Left colon (tissue), 2 donors: ENCODE measurements at regions not wholly inside any gene's neighbourhood (a gene's known extent, or its start where the extent isn't known, plus 50 kb on each side); places are given as distances from the start of the nearest gene placed in this dataset.
A peak's percentile ranks its signal among the peaks of the same experiment; 100 is the strongest.
"Not testable (repeated sequence)": the region's sequence is repeated elsewhere in the genome, so short reads cannot be mapped to it uniquely, and the experiment has no call there.

Experiments
- ATAC-seq: fragments of 200-7000 bp; cut with Tn5 transposase; one replicate; pipeline ENCODE4 v1.9.1; 2020; ENCODE audit warnings: mild to moderate bottlenecking, moderate library complexity
- DNase-seq, 2 donors: peaks; one replicate each; pipeline ENCODE4 v3.0.0-alpha.2; 2020
- intact Hi-C, 2 donors: fragments of 100-400 bp; cut with DNase I in 1 of 2; cut with micrococcal nuclease in 1 of 2; formaldehyde crosslinking; loops; one replicate each; pipeline versions ENCODE4 v1.11.2 to v1.14.0; 2022; cut with DNase I, micrococcal nuclease
- donor health status: DM: no; HTN: no; CAD: no.
- donor health status: DM: yes; HTN: yes; CAD: no.

- ATAC-seq, intact Hi-C loops, DNase-seq: not testable (repeated sequence)
Measured at GRCh38 chr2:131661101-131661782, 133.6 kb downstream of the CCDC74A start.

DNA sequence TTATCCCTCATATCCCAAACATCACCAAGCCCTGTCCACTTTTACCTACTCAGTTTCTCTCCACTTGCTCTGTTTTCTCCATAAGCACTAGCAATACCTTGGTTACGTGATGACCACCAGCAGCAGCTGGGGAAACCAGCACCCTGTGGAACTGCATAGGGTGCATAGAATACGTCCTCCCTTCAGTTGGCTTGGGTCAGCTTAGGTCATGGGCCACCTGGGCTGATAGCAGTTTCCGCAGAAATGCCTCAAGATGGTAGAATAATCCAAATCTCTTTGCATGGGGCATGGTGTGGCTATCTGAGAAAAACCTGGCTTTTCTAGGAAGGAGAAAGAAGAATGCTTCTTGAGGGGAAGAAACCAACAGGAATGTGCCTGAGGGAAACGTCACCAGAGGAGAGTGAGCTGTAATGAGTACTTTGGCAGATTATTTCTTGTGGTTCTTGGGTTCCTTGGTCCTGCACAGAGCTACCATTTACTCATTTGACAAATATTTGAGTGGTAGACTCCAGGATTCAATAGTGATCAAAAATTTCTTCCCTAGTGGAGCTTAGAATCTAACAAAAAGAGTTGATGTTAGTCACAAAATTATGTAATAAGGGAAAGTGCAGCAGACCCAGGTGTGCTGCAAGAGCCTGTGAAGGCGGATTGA, 134.3 kb downstream of the CCDC74A start:
- intact Hi-C loops = not testable (repeated sequence)

DNA sequence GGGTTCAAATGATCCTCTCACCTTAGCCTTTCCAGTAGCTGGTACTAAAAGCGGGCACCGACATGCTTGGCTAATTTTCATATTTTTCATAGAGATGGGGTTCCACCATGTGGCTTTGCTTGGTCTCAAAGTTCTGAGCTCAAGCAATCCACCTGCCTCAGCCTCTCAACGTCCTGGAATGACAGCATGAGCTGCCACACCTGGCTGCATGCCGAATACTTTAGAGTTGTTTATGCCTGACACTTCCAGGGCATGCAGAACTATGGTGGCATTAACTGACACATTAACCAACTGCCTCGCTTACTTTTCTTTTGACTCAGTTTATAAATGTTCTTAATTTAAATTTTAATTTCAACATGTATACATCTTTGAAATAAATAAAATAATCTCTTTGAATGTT, 135.8 kb downstream of the CCDC74A start:
- ATAC-seq, intact Hi-C loops, DNase-seq: not testable (repeated sequence)

More for the DNA sequence above, 134.3 kb downstream of the CCDC74A start:
- ATAC-seq, DNase-seq: not testable (repeated sequence)

- DNase-seq, intact Hi-C loops, ATAC-seq: not testable (repeated sequence)
Measured at GRCh38 chr2:131665716-131666115, 138.0 kb downstream of the CCDC74A start.

DNA sequence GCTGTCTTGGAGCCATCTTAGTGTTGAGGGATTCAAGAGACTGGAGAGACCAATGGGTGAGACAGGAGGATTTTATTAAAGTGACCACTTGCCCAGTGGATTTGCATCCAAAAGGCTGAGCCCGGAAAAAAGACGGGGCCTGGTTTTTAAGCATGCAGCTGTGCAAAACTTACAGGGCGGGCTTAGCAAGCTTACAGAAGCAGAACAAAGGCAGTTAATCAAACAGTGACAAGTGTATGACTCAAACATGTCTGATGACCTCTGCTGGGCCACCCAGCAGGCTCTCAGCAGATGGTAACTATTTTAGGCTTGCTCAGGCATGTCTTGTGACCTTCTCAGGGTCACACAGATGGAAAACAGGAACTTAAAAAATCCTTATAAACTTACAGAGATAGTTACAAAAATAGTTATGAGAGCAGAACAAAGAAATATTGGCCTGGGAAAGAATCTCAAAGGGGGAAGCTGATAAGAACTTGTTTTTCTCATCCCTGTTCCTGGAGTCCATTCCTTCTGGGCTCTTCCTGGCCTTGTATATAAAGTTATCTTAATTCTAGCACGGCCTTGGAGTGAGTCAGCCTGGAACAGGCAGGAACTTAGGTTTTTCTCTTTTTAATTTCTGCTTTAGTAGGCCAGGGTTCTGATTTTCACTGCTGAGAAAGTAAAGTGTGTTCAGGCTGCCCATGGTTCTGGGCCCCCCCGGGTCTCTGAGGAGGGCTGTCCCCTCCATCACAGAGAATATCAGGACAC, 141.3 kb downstream of the CCDC74A start:
- DNase-seq, ATAC-seq, intact Hi-C loops: not testable (repeated sequence)

- not testable (repeated sequence) for ATAC-seq, DNase-seq
- intact Hi-C loops = loop anchor here in 1 of 2 donors (10.0 kb wide), 1 partner anchor 133 kb away; no protein-coding TSS in a partner anchor
Measured at GRCh38 chr2:131671841-131672470, 144.3 kb downstream of the CCDC74A start.

- DNase-seq (peak; percentile 74 to 78), ATAC-seq (peak; percentile 97)
- intact Hi-C loops = loop anchor here in 1 of 2 donors (10.0 kb wide), 1 partner anchor 132 kb away; no protein-coding TSS in a partner anchor
Measured at GRCh38 chr2:131672471-131673399, 145.0 kb downstream of the CCDC74A start.

GRCh38 chr2:131673400-131674173, 145.9 kb downstream of the CCDC74A start:
- ATAC-seq = peak; percentile 95
- peak; percentile 75 to 83 for DNase-seq
- intact Hi-C loops = loop anchor here in 1 of 2 donors (10.0 kb wide), 1 partner anchor 131 kb away; no protein-coding TSS in a partner anchor

GRCh38 chr2:131674174-131674507, 146.5 kb downstream of the CCDC74A start:
- intact Hi-C loops = loop anchor here in 1 of 2 donors (10.0 kb wide), 1 partner anchor 131 kb away; no protein-coding TSS in a partner anchor
- DNase-seq (no peak), ATAC-seq (no peak)

GRCh38 chr2:131681611-131682121, 154.0 kb downstream of the CCDC74A start:
- peak; percentile 28 for ATAC-seq
- intact Hi-C loops, DNase-seq: not testable (repeated sequence)

DNA sequence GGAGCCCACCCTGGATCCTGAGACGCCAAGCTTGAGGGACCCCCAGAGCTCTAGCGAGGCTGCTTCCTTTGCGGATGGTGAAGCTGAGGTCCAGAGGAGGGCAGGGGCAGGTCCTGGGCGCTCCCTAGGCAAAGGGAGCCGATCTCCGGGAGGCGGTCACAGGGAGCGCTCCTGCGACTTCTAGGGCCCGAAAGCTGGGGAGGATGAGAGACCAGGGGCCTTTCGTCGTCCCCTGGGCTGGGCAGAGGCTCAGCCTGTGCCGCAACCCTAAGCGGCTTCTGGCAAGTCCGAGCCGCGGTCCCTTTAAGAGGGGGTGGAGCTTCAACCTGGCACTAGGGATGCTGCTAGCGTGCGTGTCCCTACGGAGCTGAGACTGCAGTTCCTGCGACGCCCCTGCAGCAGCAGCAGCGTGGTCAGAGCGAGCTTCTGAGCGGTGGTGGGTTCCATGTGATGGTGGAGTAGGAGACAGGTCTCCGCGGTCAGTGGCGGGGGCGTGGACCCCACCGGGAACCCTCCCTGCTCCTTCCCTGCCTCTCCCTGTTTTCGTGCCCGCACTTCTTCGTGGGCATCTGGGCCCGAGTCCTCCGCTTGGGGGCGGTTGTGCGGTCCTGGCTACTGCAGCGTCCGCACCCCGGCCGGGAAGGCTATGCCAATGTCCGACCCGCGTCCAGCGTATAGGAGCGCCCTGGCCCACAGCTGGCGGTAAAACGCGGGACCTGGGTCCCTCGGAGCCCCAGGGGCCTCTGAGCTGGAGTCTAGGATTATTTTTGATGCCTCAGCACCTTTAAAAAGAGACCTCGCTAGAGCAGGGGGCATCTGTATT, 154.6 kb downstream of the CCDC74A start:
- ATAC-seq = peak; percentile 97
- DNase-seq = peak; percentile 83 to 85
- intact Hi-C loops = no loop called here

DNA sequence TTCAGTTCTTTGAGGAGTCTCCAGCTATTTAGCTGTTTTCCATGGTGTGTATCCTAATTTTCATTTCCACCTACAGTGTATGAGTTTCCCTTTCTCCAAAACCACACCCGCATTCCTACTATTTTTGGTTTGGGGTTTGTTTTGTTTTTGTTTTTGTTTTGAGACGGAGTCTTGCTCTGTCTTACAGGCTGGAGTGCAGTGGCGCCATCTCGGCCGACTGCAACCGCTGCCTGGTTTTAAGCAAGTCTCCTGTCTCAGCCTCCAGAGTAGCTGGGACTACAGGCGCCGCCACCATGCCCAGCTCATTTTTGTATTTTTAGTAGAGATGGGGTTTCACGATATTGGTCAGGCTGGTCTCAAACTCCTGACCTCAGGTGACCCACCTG, 155.2 kb downstream of the CCDC74A start:
- intact Hi-C loops = not testable (repeated sequence)
- ATAC-seq (peak; percentile 40), DNase-seq (peak in 1 of 2 donors; percentile 27)

DNA sequence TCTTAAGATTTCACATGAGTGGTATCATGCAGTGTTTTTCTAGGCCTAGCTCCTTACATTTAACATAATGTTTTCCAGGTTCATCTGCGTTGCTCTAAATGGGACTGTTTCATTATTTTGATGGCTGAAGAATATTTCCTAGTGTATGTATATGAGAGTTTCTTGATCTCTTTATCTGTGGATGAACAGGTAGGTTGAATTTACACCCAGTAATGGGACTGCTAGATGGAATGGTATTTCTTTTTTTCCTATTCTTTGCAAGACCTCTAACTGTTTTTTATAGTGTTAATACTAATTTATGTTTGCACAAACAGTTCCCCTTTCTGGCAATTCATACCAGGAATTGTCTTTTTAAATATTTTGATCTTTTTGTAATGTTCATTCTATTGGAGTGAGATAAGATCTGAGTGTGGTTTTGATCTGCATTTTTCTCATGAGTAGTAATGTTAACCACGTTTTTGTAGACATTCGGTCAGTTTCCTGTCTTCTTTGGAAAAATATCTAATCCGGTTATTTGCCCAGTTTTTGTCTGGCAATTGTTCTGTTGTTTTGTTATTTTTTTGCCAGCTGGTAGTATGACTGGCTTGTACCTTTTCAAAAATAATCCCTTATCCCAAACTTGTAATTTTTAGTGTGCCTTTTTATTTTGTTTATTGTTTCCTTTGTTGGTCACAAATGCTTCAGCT, 157.1 kb downstream of the CCDC74A start:
- DNase-seq, intact Hi-C loops, ATAC-seq: not testable (repeated sequence)

DNA sequence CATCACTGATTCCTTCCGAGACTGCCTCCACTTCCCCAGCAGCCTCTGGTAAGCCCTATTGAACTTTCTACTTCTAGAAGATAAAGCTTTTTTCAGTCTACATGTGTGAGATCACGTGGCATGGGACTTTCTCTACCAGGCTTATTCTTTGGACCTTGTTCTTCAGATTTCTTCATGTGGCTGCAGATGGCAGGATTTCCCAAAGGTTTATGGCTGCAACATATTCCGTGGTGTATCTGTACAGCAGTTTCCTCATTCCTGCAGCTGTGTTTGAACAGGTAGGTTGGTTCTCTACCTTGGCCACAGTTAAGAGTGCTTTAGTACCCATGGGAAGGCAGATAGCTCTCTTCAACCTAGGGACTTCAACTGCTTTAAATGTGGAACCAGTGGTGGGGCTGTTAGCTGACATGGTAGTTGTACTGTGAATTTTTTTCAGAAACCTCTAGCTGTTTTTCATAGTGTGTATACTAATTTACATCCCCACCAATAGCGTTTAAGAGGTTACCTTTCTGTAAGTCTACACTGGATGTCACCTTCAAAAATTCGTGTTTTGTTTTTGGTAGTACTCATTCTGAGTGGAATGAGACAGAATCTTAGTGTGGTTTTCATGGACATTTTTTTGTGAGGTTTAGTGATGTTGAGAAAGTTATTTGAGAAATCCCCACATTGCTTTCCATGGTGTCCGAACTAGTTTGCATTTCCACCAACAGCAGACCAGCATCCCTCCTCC, 158.6 kb downstream of the CCDC74A start:
- DNase-seq = peak; percentile 16 to 49
- intact Hi-C loops = not testable (repeated sequence)

DNA sequence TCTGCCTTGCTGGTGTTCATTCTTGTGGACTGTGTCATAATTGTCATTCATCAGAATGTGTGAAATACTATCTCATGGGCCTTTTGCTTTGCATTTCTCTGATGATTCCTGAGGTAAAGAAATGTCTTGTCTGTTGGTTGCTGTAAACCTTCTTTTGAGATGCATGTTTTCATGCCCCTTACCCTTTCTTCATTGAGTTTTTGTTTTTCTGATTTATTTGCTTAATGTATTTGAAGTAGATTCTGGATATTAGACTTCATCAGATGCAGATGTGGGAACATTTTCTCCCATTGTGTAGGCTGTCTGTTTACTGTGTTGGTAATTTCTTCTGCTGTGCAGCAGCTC, 159.2 kb downstream of the CCDC74A start:
- intact Hi-C loops, DNase-seq, ATAC-seq: not testable (repeated sequence)

More for the DNA sequence above, 158.6 kb downstream of the CCDC74A start:
- peak; percentile 71 for ATAC-seq
